ENCODE measurements at regions not wholly inside any gene's neighbourhood (a gene's known extent, or its start where the extent isn't known, plus 50 kb on each side); places are given as distances from the start of the nearest gene placed in this dataset.

DNA sequence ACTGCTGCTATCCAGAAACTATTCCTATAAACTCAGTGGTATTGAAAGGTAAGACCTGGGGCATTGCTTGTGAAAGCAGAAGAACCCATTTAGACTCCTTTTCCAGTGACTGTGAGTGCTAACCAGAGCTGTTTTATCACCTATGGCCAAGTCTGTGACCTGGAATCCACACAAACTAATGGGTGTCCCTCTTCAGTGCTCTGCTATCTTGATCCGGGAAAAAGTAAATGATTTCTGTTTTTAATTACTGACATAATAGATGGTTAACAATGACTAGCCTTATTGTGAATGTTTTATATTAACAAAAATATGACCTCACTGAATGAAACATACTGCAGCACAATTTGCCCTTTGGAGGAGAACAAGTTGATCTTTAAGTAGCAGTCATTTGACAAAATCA is 251.6 kb upstream of the MC4R start:
- ChIA-PET CTCF (no interaction called here), POLR2A (no interaction called here)
- no TSS peak for BruUV-seq (replicated peaks)
- in situ Hi-C loops (cut with HindIII; ENCODE audit: low pct_unique_long_range_greater_than_20kb, low sequenced_read_pairs), result no loop called here
- ATAC-seq, result no peak
- TF ChIP-seq TCF7L2 (IDR thresholded peaks at IDR 0.05; ENCODE audit: low read depth, low read length), result no peak
- intact Hi-C loops (cut with micrococcal nuclease; ENCODE audit: unreplicated experiment), result no loop called here
- Histone ChIP-seq H3K27ac (ENCODE audit: low read length) (no peak overlapping the region), H3K4me1 (ENCODE audit: control insufficient read depth, insufficient read depth, low read length) (no peaks in the 10 kb centered on the region), H3K4me3 (ENCODE audit: low read depth in 2 of 2, low read length in 2 of 2) (no peak overlapping the region), H3K27me3 (ENCODE audit: control insufficient read depth, insufficient read depth, low read length) (no peaks in the 10 kb centered on the region), H3K36me3 (ENCODE audit: control insufficient read depth, insufficient read depth, low read length) (no peaks in the 10 kb centered on the region), H3K9me3 (ENCODE audit: control insufficient read depth, insufficient read depth, low read depth, low read length) (no peaks in the 10 kb centered on the region)
- no peak for DNase-seq (ENCODE audit: low read depth, low spot score)

GRCh38 chr18:60639836-60640235 is 267.3 kb upstream of the MC4R start:
- H3K27me3 ChIP-seq (ENCODE audit: control insufficient read depth, insufficient read depth, low read length), result no peaks in the 10 kb centered on the region
- no peak overlapping the region for H3K27ac ChIP-seq (ENCODE audit: low read length)
- no peaks in the 10 kb centered on the region for H3K36me3 ChIP-seq (ENCODE audit: control insufficient read depth, insufficient read depth, low read length)
- no peak for DNase-seq (ENCODE audit: low read depth, low spot score)
- CTCF ChIA-PET, result no interaction called here
- POLR2A ChIA-PET, result no interaction called here
- H3K4me1 ChIP-seq (ENCODE audit: control insufficient read depth, insufficient read depth, low read length), result no peaks in the 10 kb centered on the region
- intact Hi-C loops (cut with micrococcal nuclease; ENCODE audit: unreplicated experiment) (no loop called here), in situ Hi-C loops (cut with HindIII; ENCODE audit: low pct_unique_long_range_greater_than_20kb, low sequenced_read_pairs) (no loop called here)
- H3K9me3 ChIP-seq (ENCODE audit: control insufficient read depth, insufficient read depth, low read depth, low read length), result no peaks in the 10 kb centered on the region
- H3K4me3 ChIP-seq (ENCODE audit: low read depth in 2 of 2, low read length in 2 of 2), result no peak overlapping the region
- no peak for ATAC-seq
- BruUV-seq (replicated peaks), result no TSS peak
- TF ChIP-seq CTCF (IDR thresholded peaks at IDR 0.05) (no peak), SIN3A (IDR thresholded peaks at IDR 0.05; ENCODE audit: borderline replicate concordance, insufficient read depth, low read depth, low read length) (no peak), POLR2AphosphoS5 (IDR thresholded peaks at IDR 0.05; ENCODE audit: low read depth, low read length) (no peak), TCF7L2 (IDR thresholded peaks at IDR 0.05; ENCODE audit: low read depth, low read length) (no peak)
- TF ChIP-seq, protein P1, sequence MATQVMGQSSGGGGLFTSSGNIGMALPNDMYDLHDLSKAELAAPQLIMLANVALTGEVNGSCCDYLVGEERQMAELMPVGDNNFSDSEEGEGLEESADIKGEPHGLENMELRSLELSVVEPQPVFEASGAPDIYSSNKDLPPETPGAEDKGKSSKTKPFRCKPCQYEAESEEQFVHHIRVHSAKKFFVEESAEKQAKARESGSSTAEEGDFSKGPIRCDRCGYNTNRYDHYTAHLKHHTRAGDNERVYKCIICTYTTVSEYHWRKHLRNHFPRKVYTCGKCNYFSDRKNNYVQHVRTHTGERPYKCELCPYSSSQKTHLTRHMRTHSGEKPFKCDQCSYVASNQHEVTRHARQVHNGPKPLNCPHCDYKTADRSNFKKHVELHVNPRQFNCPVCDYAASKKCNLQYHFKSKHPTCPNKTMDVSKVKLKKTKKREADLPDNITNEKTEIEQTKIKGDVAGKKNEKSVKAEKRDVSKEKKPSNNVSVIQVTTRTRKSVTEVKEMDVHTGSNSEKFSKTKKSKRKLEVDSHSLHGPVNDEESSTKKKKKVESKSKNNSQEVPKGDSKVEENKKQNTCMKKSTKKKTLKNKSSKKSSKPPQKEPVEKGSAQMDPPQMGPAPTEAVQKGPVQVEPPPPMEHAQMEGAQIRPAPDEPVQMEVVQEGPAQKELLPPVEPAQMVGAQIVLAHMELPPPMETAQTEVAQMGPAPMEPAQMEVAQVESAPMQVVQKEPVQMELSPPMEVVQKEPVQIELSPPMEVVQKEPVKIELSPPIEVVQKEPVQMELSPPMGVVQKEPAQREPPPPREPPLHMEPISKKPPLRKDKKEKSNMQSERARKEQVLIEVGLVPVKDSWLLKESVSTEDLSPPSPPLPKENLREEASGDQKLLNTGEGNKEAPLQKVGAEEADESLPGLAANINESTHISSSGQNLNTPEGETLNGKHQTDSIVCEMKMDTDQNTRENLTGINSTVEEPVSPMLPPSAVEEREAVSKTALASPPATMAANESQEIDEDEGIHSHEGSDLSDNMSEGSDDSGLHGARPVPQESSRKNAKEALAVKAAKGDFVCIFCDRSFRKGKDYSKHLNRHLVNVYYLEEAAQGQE (IDR thresholded peaks at IDR 0.05; ENCODE audit: insufficient read depth in 1 of 2, low read depth in 2 of 2, low read length in 1 of 2), result no peak

DNA sequence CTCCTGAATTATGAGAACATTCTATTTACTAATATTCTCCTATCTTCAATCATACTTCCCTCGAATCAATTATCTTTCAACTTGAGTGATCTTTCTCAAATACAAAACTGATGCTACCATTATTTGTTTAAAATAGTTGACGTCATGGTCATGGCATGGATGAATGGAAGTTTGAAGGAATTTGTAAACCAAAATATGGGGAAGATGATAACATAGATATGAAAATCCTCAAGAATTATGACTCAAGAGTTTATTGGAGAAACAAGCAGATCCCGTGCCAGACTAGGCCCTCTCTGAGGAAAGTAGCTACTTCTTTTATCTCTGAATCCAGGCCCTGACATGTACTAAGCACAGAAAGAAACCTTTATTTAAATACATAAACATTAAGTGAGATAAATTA is 270.4 kb upstream of the MC4R start:
- Histone ChIP-seq H3K4me1 (ENCODE audit: control insufficient read depth, insufficient read depth, low read length) (no peaks in the 10 kb centered on the region), H3K27me3 (ENCODE audit: control insufficient read depth, insufficient read depth, low read length) (no peaks in the 10 kb centered on the region), H3K4me3 (ENCODE audit: low read depth in 2 of 2, low read length in 2 of 2) (no peak overlapping the region), H3K9me3 (ENCODE audit: control insufficient read depth, insufficient read depth, low read depth, low read length) (no peaks in the 10 kb centered on the region), H3K36me3 (ENCODE audit: control insufficient read depth, insufficient read depth, low read length) (no peaks in the 10 kb centered on the region), H3K27ac (ENCODE audit: low read length) (no peak overlapping the region)
- no peak for DNase-seq (ENCODE audit: low read depth, low spot score)
- intact Hi-C loops (cut with micrococcal nuclease; ENCODE audit: unreplicated experiment) (no loop called here), in situ Hi-C loops (cut with HindIII; ENCODE audit: low pct_unique_long_range_greater_than_20kb, low sequenced_read_pairs) (no loop called here)
- BruUV-seq (replicated peaks), result no TSS peak
- CTCF ChIA-PET, result interaction anchor here (0.7 kb wide), 1 partner anchor 852 kb away, joined by 5 read pairs; no protein-coding TSS in a partner anchor
- POLR2A ChIA-PET, result no interaction called here
- TF ChIP-seq, protein P1 (IDR thresholded peaks at IDR 0.05; ENCODE audit: insufficient read depth in 1 of 2, low read depth in 2 of 2, low read length in 1 of 2), result no peak
- TF ChIP-seq TCF7L2 (IDR thresholded peaks at IDR 0.05; ENCODE audit: low read depth, low read length) (no peak), SIN3A (IDR thresholded peaks at IDR 0.05; ENCODE audit: borderline replicate concordance, insufficient read depth, low read depth, low read length) (no peak), POLR2AphosphoS5 (IDR thresholded peaks at IDR 0.05; ENCODE audit: low read depth, low read length) (no peak), CTCF (IDR thresholded peaks at IDR 0.05) (no peak)
- ATAC-seq, result no peak
